Ammon's horn (tissue), 1 donor: ENCODE measurements at regions not wholly inside any gene's neighbourhood (a gene's known extent, or its start where the extent isn't known, plus 50 kb on each side); places are given as distances from the start of the nearest gene placed in this dataset.

Experiments
- DNase-seq: peaks from one replicate; pipeline ENCODE4 v3.0.0-alpha.2; 2016; ENCODE audit warnings: low spot score

DNA sequence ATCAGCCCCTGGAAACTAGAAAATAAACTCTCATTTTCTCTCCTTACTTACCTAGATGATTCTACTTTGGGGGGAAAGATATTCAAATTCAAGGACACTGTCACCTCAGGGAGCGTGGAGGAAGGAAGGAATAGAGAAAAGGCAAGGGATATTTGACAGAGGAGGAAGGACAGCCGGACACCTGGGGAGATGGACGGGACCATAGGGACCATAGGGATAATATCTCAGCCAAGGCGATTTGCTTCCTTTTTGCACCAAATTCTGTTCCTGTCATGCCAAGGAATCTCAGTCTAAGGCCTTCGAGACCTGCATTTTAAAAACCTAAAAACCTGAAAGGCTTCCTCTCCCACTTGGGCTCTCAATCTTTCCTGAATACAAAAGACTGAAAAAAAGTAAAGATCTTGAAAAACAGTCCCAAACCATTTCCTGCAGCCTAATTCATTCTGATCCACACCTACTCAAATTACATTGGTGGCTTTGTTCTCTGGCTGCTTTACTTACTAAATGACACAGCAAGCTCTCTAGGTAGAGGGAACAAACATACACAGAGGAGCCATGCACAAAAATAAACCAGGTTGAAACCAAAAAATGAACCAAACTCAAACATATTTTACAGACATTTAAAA is 73.9 kb upstream of the SLC24A5 start:
- DNase-seq = peak; percentile 4

DNA sequence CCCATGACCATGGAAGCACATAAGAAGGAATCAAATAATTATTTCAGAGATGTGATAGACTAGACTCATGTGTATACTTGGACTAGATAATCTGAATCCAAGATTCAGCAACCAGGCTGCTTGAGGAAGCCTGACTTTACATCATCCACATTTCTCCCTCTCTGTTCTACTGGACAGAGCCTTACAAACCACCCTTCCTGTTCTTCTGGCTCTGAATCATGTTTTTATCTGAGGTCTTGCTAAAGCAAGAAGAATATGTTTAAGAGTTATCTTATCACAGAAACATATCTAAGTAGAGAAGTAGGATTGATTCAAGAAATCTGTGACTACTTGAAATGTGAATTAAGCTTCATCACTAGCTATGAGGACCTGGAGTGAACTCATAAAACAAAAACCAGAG is 71.1 kb upstream of the SLC24A5 start:
- no peak for DNase-seq

DNA sequence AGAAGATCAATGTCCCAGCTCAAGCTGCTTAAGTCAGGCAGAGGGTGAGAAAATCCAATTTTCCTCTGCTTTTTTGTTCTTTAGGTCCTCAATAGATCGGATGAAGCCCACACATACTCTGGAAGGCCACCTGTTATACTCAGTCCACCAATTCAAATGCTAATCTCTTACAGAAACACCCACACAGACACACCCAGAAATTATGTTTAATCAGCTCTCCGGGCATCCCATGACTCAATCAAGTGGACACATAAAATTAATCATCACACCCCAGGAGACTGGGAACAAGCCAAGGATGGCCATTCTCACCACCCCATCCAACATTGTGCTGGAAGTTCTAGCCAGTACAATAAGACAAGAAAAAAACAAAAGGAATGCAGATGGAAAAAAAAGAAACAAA is 67.8 kb upstream of the SLC24A5 start:
- DNase-seq = no peak

DNA sequence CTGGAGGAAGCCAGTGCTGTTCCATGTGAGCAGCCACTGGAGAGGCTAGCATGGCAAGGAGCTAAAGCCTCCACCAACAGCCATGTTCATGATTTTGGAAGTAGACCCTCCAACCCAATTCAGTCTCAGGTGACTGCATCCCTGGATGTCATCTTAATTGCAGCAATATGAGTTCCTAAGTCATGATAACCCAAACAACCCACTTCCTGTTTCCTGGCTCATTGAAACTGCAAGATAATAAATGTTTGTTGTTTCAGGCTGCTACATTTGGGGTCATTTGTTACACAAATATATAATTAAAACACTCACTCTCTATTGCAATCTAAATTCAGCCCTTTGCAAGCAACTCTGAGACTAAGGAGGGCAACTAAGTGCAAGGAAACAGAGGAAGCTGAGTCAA is 62.4 kb upstream of the SLC24A5 start:
- DNase-seq = no peak

DNA sequence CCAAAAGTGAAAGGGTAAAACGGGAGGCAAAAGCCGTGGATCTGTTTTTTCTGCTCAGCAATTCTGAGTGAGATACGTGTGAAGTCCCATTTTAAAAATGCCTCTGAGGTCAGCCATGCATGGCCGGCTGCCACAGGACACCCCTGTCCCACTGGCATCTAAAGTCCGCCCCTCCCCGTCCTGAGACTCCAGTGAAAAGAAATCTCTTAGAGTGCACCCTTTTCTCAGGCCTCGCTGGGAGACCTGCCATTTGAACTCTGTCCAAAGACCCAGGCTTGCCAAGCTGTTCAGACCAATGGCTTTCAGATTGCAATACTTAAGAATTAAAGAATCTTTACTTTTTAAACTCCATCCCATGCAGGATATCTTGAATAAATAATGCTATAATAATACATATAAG is 61.0 kb upstream of the SLC24A5 start:
- peak; percentile 65 for DNase-seq

DNA sequence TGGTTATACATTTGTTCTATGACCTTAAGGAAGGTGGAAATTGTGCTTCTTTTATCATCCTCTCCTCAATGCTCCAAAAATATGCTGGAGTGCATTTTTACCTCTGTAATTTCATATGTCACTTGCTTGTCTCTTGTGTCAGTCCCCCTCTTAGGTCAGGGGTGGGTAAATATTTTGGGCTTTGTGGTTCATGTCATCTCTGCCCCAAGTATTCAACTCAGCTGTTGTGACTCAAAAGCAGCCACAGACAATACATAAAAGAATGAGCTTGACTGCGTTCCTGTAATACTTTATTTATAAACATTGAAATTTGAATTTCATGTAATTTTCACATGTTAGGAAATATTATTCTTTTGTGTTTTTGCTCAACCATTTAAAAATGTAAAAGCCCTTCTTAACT is 60.4 kb upstream of the SLC24A5 start:
- DNase-seq = no peak

DNA sequence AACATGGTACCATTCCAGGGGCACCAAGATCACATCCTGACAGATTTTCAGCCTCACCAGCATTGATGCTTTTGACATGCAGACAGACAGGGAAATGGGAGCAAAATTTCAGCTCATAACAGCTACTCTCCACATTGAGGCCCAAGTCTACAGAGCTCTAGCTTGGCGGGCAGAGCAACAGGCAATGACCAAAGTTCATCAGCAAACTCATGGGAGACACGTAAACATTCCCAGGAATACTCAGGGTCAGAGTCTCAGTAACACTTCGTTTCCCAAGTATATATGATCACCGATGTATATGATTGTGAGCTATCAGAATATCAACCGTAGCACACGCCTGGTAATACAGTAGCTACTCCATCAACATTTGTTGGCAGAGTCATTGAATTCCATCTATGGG is 59.2 kb upstream of the SLC24A5 start:
- DNase-seq = no peak

DNA sequence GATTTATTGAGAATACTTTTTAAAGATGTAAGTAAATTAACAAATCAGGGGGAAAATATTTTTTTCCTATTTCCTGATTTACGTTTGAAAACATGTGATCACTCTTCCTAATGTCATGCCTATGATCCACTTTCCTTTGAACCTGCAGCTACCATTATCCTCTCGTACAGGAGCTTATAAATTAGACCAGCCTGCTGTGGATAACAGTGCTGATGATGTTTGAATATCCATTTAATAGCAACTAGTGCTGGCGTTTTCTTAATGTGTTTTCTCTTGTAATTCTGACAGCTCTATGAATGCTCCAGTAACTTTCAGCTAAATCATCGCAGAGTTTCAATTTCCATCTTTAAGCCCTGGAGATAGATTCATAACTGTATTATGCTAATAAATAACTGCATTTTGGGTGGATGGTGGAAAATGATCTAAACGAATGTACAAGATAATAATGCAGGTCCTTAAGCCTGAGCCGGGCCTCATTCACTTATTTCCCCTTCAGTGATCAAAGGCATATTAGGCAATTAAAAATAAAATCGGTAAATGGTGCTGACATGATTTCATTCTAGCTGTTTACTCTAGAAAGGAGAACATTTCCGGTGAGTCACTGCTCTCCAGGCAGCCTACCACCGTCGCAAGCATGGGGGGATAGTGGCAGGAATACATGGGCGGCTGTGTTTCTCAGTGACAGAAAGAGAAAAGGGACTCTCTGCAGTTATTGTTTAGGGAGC is 58.5 kb upstream of the SLC24A5 start:
- DNase-seq = no peak

DNA sequence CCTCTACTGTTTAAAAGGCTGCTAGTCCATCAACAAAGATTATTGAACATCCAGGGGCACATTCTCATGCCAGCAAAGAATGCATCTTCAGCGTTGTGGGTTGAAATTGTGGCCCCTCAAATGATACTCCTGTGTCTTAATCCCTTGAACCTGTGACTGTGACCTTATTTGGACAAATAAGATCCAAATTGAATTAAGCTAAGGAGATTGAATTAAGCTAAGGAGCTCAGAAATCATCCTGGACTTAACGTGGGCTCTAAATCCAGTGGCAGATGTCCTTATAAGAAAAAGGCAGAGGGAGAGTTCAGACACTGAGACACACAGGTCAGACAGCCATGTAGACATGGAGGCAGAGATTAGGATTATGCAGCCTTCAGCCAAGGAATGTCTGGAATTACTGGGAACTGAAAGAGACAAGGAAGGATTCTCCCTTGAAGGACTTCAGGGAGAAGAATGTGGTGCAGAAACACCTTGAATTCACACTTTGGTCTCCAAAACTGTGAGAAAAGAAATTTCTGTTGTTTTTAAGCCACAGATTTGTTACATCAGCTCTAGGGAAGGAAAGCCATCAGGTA is 57.3 kb upstream of the SLC24A5 start:
- no peak for DNase-seq

DNA sequence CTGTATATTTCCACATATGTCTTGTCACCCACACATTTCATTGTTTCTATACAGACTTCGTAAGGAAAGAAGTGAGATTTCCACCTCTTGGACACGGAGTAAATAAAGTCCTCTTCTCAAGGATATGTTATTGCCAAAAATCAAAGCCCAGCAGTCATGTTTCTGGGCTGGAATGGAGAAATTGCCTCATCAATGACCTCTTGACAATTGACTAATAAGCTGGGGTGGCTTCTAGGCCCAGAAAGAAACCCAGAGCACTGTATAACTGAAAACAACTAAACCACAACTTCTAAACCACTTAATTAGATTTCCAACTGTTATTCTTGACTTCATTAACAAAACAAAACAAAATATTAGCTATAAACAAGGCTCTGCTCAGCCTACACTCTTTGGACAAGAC is 56.4 kb upstream of the SLC24A5 start:
- DNase-seq = no peak

DNA sequence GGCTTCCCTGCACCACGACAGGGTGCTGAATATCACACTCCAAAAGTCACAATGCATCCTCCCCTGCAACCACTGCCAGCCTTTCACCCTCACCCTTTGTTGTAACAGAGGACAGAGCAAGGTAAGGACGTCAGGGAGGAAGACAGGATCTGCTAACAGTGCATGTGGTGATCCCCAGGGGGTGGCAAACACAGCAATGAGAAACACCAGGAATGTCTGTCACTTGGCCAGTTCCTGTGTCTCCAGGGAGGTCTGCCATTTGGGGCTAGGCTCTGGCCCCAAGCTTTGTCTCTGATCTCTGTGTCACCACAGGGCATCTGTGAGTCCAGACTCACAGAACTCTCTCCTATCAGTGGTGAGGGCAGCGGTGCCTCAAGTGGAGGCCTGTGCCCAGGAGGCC is 54.3 kb upstream of the SLC24A5 start:
- no peak for DNase-seq
